Islet precursor cell (in vitro differentiated cells): ENCODE measurements at regions not wholly inside any gene's neighbourhood (a gene's known extent, or its start where the extent isn't known, plus 50 kb on each side); places are given as distances from the start of the nearest gene placed in this dataset.

Experiments used
- DNase-seq: peaks from one replicate; pipeline ENCODE4 v3.0.0-alpha.2; 2018

- DNase-seq, result no peak
These were observed 56.7 kb upstream of the JCAD start for GRCh38 chr10:30116041-30116491.

GRCh38 chr10:30115626-30115940 is 56.2 kb upstream of the JCAD start:
- DNase-seq, result no peak

GRCh38 chr10:30114881-30115625 is 55.7 kb upstream of the JCAD start:
- no peak for DNase-seq

GRCh38 chr10:30114401-30114800 is 55.0 kb upstream of the JCAD start:
- no peak for DNase-seq

GRCh38 chr10:30111340-30112022 is 52.1 kb upstream of the JCAD start:
- no peak for DNase-seq
